OCI-LY3 (cell line): ENCODE measurements at regions not wholly inside any gene's neighbourhood (a gene's known extent, or its start where the extent isn't known, plus 50 kb on each side); places are given as distances from the start of the nearest gene placed in this dataset.

ENCODE experiments used
- CTCF ChIP-seq: fragments of 200-600, 300-600 bp; sonication (generic); IDR thresholded peaks from 2 replicates; pipeline ENCODE4 v1.5.1; 2014; ENCODE audit warnings: antibody characterized with exemption, low read length, low read depth
- EZH2phosphoT487 ChIP-seq: fragments of 200-600 bp; shearing (Covaris generic); IDR thresholded peaks from 2 replicates; pipeline ENCODE4 v1.6.1; 2018; ENCODE audit warnings: antibody characterized with exemption, mixed run types, low read depth

- TF ChIP-seq CTCF = no peak
- TF ChIP-seq EZH2phosphoT487 = no peak
Measured at GRCh38 chr3:18645619-18646018, 220.5 kb upstream of the SATB1 start.
